DMS79 treated with DMSO at 0.1 percent for 48 hours (cell line): ENCODE measurements at regions not wholly inside any gene's neighbourhood (a gene's known extent, or its start where the extent isn't known, plus 50 kb on each side); places are given as distances from the start of the nearest gene placed in this dataset.
"Not testable (repeated sequence)": the region's sequence is repeated elsewhere in the genome, so short reads cannot be mapped to it uniquely, and the experiment has no call there.

Source experiments
- DNase-seq: peaks from one replicate; lab custom pipeline; 2025; lab: John Stamatoyannopoulos, UW

DNA sequence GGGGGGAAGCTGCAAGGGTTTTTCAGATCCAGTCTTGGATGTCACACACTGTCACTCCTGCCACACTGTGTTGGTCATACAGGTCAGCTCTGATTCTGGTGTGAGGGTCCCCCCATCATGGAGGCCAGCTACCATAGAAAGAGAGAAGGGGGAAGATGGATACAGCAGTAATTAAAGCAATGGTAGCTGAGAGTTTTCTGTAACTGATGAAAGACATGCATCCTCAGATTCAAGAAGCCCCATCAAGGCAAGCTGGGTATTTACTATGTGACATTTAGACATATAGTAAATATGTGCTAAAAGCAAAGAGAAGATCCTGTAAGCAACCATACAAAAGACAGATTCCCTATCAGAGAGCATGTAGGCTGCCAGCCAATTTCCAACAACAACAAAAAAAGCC, 110.9 kb upstream of the COL5A1 start:
- DNase-seq, result no peak

DNA sequence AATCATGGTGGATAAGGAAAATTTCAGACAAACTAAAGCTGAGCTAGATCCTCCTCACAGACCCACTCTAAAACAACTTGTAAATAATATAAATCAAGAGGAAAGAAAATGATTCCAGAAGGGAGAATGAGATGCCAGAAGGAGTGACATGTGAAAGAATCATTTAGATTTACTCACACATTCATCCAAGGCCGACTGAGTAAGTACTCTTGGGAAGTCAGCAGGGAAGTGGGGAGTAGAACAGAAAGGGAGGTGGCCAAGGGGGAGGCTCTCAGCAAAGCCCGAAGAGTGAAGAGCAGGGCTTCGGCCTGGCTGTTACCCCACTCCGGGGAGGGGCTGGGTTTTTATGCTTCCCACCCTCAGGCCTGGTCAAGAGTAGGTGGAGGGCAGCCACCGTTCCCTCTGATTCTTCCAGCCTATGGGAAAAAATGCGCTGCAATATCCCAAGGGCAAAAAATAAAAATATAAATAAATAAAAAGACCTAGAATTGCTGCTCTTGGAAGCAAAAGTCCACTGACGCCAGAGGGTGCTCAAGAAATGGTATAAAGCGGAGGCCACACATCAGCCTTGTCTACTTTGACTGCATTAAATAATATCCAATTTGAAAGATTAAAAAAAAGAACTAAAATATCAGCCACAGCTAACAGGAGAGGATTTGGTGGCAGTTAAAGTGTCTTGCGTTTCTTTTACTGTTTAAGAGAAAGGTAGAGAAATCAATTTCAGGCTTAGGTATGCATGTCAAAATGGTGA, 110.2 kb upstream of the COL5A1 start:
- DNase-seq, result no peak

DNA sequence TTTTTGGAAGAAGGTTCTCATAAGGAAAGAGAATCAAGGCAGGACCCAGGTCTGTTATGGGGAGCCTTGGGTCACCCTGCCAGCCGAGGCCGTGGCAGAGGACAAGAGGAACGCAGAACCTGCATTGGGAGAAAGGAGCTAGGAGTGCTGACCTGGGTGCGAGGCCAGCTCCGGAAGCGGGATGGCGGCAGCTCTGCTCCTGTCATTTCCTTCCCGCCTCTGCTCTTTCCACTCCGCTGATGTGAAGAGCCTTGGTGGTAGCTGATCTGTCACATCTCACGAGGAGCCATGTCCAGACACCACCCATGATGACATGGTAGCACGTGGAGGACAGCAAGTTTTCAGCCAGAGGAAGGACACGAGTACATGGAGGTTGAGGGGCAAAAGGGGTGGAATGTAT, 109.5 kb upstream of the COL5A1 start:
- no peak for DNase-seq

GRCh38 chr9:134532661-134533060, 108.9 kb upstream of the COL5A1 start:
- DNase-seq, result not testable (repeated sequence)

GRCh38 chr9:134533850-134534588, 107.6 kb upstream of the COL5A1 start:
- DNase-seq, result no peak

DNA sequence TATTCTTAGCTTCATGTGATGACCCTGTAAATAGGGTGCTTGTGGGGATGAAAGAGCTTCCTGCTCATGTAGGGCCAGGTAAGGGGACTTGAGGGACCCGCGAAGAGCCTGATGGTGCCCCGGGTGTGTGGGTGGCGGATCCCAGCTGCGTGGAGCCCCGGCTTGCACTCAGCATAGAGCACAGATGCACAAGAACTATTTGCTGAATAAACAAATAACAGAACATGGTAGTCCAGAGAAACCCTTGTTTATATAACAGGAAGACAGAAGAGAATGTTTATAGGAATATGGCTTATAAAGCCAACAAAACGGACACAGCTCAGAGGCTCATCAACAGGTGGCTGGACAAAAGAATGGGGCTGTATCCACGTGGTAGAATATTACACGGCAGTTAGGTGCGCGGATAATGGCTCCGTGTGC, 106.9 kb upstream of the COL5A1 start:
- no peak for DNase-seq

- no peak for DNase-seq
Observed at GRCh38 chr9:134535171-134535570, 106.4 kb upstream of the COL5A1 start.

GRCh38 chr9:134536101-134536900, 105.3 kb upstream of the COL5A1 start:
- DNase-seq, result no peak

DNA sequence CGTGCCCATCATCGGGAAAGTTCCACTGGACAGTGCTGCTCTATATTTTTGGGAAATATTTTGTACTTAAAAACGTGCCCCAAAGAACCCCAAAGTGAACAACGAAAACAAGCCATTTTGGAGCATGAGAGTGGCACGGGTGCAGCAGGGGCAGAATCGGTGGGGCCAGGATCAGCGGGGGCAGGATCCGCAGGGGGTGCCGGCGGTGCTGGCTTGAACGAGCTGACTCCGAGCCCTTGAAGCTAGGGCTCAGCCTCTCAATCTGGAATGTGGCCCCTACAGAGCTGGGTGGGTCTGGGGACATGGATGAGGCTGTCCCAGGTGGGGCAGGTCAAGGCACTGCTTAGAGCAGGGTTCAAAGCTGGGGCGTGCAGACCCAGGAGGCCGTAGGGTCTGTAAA, 104.7 kb upstream of the COL5A1 start:
- no peak for DNase-seq

GRCh38 chr9:134537951-134538641, 103.5 kb upstream of the COL5A1 start:
- DNase-seq, result no peak

GRCh38 chr9:134538856-134539566, 102.6 kb upstream of the COL5A1 start:
- no peak for DNase-seq

- no peak for DNase-seq
Observed at GRCh38 chr9:134539586-134540194, 101.9 kb upstream of the COL5A1 start.

DNA sequence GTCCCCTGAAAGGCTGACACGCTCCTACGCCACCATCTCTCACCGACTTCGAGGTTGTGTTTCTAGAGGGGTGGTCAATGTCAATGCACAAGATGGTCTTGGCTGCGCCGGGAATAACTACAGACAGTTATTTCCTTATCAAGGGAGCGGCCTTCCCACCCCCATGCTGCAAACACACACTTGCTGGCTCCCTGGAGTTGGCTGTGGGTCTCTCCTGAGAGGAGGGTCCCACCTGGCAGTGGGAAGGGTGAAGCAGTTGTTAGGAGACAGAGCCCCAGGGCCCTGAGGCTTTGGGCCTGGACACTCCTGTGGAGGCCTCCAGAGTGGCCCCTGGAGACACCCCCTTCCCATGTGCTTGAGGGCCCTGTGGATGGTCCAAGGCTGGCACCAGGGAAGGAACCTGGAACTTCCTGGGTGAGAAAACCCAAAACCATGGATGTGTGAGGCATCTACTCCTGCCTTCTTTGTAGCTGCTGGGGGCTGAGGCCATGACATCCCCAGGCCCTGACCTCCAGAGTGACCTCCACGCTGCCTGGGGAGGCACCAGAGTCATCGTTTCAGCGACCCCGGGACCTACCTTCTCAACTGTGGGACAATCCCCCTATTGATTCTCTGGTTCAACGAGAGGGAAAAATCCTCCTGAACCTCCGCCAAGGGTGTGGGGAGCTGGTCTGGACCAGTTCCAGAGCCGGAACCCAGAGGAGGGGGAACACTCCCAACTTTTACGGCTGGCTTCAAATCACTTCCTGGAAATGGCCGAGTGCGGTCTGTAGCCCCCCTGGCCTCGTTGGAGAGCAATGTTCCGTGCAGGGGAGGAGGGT, 101.1 kb upstream of the COL5A1 start:
- DNase-seq, result no peak

GRCh38 chr9:134541097-134541747, 100.4 kb upstream of the COL5A1 start:
- DNase-seq, result no peak

- DNase-seq, result no peak
Observed at GRCh38 chr9:134544388-134545214, 97.0 kb upstream of the COL5A1 start.

DNA sequence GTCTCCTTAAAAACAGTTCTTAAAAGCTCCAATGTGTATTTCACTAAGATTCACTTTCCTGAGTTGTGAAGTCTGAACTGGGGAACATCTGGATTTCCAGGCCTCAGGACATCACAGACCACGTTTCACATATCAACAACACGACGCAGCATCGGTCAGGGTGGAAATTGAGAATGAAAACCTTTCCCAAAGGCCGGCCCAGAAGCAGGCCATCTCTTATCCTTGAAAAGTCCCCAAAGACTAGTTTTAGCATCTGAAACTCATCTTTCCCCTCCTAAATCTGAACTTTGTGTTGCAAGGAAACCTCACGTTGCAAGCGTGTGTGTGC, 96.4 kb upstream of the COL5A1 start:
- DNase-seq, result no peak

- DNase-seq, result no peak
Observed at GRCh38 chr9:134545543-134546245, 95.9 kb upstream of the COL5A1 start.

GRCh38 chr9:134546246-134546731, 95.3 kb upstream of the COL5A1 start:
- no peak for DNase-seq
